Panc1 (cell line): ENCODE measurements at regions not wholly inside any gene's neighbourhood (a gene's known extent, or its start where the extent isn't known, plus 50 kb on each side); places are given as distances from the start of the nearest gene placed in this dataset.

Experiments used
- ATAC-seq: fragments of 200-7000 bp; cut with Tn5 transposase; 2 replicates; pipeline ENCODE4 v1.9.1; 2020; ENCODE audit warnings: mild to moderate bottlenecking, moderate library complexity
- BruUV-seq: library from RNA; stranded (reverse); fragments of 400-500 nt; replicated peaks from 2 replicates; lab custom pipeline; 2021; lab: Mats Ljungman, UMichigan
- CTCF ChIA-PET: fragments of 300-600 bp; sonication (Branson Sonifier 250); formaldehyde crosslinking; loops from one replicate; lab custom pipeline; 2022; ENCODE audit warnings: antibody characterized with exemption; lab: Charles Lee
- POLR2A ChIA-PET: fragments of 300-600 bp; sonication (Branson Sonifier 250); formaldehyde crosslinking; loops from one replicate; lab custom pipeline; 2022; ENCODE audit warnings: antibody characterized with exemption; lab: Charles Lee
- DNase-seq: peaks from one replicate; pipeline ENCODE4 v3.0.0-alpha.2; 2010; ENCODE audit warnings: low read depth, low spot score
- H3K27ac ChIP-seq: 2 replicates; pipeline ENCODE4 v1.5.1; 2011; ENCODE audit warnings: mild to moderate bottlenecking, low read length, inconsistent platforms
- H3K27me3 ChIP-seq: fragments of 200-500 bp; sonication (Bioruptor generic); 2 replicates; pipeline ENCODE4 v1.6.0; 2014; ENCODE audit warnings: low read length, inconsistent platforms; ENCODE audit not compliant: control insufficient read depth, insufficient read depth
- H3K36me3 ChIP-seq: fragments of 200-500 bp; sonication (Bioruptor generic); 2 replicates; pipeline ENCODE4 v1.5.1; 2014; ENCODE audit warnings: inconsistent platforms, mild to moderate bottlenecking, low read length, moderate library complexity; ENCODE audit not compliant: control insufficient read depth, insufficient read depth
- H3K4me1 ChIP-seq: 2 replicates; pipeline ENCODE4 v1.5.1; 2011; ENCODE audit warnings: inconsistent platforms, mild to moderate bottlenecking, low read length, moderate library complexity; ENCODE audit not compliant: control insufficient read depth, insufficient read depth
- H3K4me3 ChIP-seq, 2 experiments: 2 replicates each; pipeline ENCODE4 v1.5.1; 2011 to 2012; ENCODE audit warnings: low read depth in 2 of 2, low read length in 2 of 2, mild to moderate bottlenecking in 2 of 2, inconsistent platforms in 1 of 2, moderate library complexity in 1 of 2
- H3K9me3 ChIP-seq: fragments of 200-500 bp; sonication (Bioruptor generic); 2 replicates; pipeline ENCODE4 v1.5.1; 2014; ENCODE audit warnings: low read depth, mild to moderate bottlenecking, inconsistent platforms, low read length, moderate library complexity; ENCODE audit not compliant: control insufficient read depth, insufficient read depth
- CTCF ChIP-seq: fragments of 450-650 bp; IDR thresholded peaks from 2 replicates; pipeline ENCODE4 v1.5.1; 2017; ENCODE audit warnings: mild to moderate bottlenecking
- POLR2AphosphoS5 ChIP-seq: IDR thresholded peaks from 2 replicates; pipeline ENCODE4 v1.6.1; 2012; ENCODE audit warnings: mild to moderate bottlenecking, low read depth, low read length, moderate library complexity
- REST ChIP-seq, 2 experiments: IDR thresholded peaks; 2 replicates each; pipeline ENCODE4 v1.6.1; 2011 to 2012; ENCODE audit warnings: low read depth in 2 of 2, control low read depth in 1 of 2, low read length in 1 of 2, mild to moderate bottlenecking in 1 of 2, moderate library complexity in 1 of 2; ENCODE audit not compliant: insufficient read depth in 1 of 2
- SIN3A ChIP-seq: IDR thresholded peaks from 2 replicates; pipeline ENCODE4 v1.6.1; 2012; ENCODE audit warnings: low read depth, mild to moderate bottlenecking, low read length, moderate library complexity, borderline replicate concordance; ENCODE audit not compliant: insufficient read depth
- TCF7L2 ChIP-seq: IDR thresholded peaks from 2 replicates; pipeline ENCODE4 v1.6.1; 2011; ENCODE audit warnings: mild to moderate bottlenecking, low read depth, low read length, inconsistent platforms
- in situ Hi-C: cut with HindIII; loops from 2 replicates; pipeline ENCODE4 v1.10.0; 2016; ENCODE audit warnings: low sequenced_read_pairs, low pct_unique_long_range_greater_than_20kb
- intact Hi-C: fragments of 100-400 bp; cut with micrococcal nuclease; formaldehyde crosslinking; loops from one replicate; pipeline ENCODE4 v1.10.0; 2022; ENCODE audit not compliant: unreplicated experiment

- in situ Hi-C loops, result no loop called here
- TF ChIP-seq POLR2AphosphoS5 (no peak), CTCF (no peak), SIN3A (no peak)
- peaks cover 25% of the 10 kb centered on the region for H3K4me1 ChIP-seq
- no peak overlapping the region for H3K4me3 ChIP-seq
- peak overlapping the region; percentile 79 for H3K27ac ChIP-seq
- DNase-seq (no peak), ATAC-seq (no peak)
- no TSS peak for BruUV-seq
- POLR2A ChIA-PET, result interaction anchor here (0.6 kb wide), 1 partner anchor 17 kb away, joined by 5 read pairs; no protein-coding TSS in a partner anchor
- H3K36me3 ChIP-seq, result no peaks in the 10 kb centered on the region
- intact Hi-C loops, result loop anchor here (5.0 kb wide), 1 partner anchor 287 kb away; no protein-coding TSS in a partner anchor
- no peaks in the 10 kb centered on the region for H3K9me3 ChIP-seq
- no peaks in the 10 kb centered on the region for H3K27me3 ChIP-seq
- CTCF ChIA-PET, result no interaction called here
Observed at GRCh38 chr3:194069421-194070219, 66.3 kb upstream of the HES1 start.

GRCh38 chr3:194070220-194070633 is 65.7 kb upstream of the HES1 start:
- Histone ChIP-seq H3K36me3 (no peaks in the 10 kb centered on the region), H3K27ac (peak overlapping the region; percentile 79), H3K9me3 (no peaks in the 10 kb centered on the region), H3K4me3 (peak overlapping the region; percentile 48 to 60), H3K27me3 (no peaks in the 10 kb centered on the region), H3K4me1 (peaks cover 31% of the 10 kb centered on the region)
- POLR2A ChIA-PET, result interaction anchor here (0.6 to 1.0 kb wide), 2 partner anchors 11 to 243 kb away, joined by 3 to 7 read pairs; no protein-coding TSS in a partner anchor
- DNase-seq (no peak), ATAC-seq (no peak)
- intact Hi-C loops (loop anchor here (5.0 kb wide), 1 partner anchor 288 kb away; no protein-coding TSS in a partner anchor), in situ Hi-C loops (no loop called here)
- CTCF ChIA-PET, result no interaction called here
- TF ChIP-seq REST (IDR thresholded peaks at IDR 0.05; ENCODE audit: insufficient read depth in 1 of 2, low read depth in 2 of 2, low read length in 1 of 2) (no peak), POLR2AphosphoS5 (no peak), CTCF (no peak), SIN3A (no peak), TCF7L2 (no peak; the same call in 1 of the 2 replicates)
- no TSS peak for BruUV-seq
